ENCODE measurements at regions not wholly inside any gene's neighbourhood (a gene's known extent, or its start where the extent isn't known, plus 50 kb on each side); places are given as distances from the start of the nearest gene placed in this dataset.

DNA sequence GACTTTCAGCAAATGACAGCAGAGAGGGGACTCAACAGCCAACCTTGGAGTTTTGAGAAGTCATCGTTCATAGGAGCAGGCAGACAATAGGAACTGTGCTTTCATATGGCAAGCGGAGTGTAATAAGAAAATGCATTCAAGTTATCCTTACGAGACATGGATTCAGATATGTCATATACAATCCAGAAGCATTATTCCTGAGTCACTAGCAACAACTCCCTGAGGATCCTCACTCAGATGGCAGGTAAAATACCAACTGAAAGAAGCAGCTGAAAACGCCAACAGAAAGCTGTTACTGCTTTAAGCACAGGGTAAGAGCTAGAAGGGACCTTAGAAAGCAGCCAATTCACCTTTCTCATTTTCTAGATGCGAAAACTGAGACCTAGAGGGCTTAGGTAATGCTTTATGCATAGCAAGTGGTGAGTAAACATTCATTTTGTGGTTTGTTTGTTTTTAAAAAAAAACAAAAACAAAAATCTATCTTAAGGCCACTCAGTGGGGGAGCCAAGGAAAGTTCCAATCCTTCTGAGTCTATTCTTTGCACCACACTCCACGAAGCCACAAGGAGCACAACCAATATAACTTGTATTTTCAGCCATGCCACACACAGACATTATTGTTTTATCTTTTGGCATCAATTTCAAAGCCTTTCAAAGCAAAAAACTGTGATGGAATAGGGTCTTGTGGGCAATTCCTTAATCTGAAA, 89.1 kb upstream of the RIOK3 start:
- DNase-seq (ENCODE audit: low read depth in 1 of 2, low spot score in 1 of 2), result no peak
- Histone ChIP-seq H3K9me3 (no peaks in the 10 kb centered on the region), H3K27ac (no peak overlapping the region), H3K4me2 (no peak overlapping the region), H3K4me1 (no peaks in the 10 kb centered on the region), H3K4me3 (no peak overlapping the region)
- CTCF ChIA-PET, result no interaction called here
- POLR2A ChIA-PET, result no interaction called here
- FAIRE-seq, result no peak
- no peak for ATAC-seq
- WGBS (ENCODE audit: missing lambda C conversion rate), result 88% methylated on average over 6 of the region's 6 CpGs
- TF ChIP-seq NPAS2 (CRISPR knock-in tag; IDR thresholded peaks at IDR 0.05; ENCODE audit: borderline replicate concordance) (no peak), USF2 (IDR thresholded peaks at IDR 0.05) (no peak), KDM5A (IDR thresholded peaks at IDR 0.05) (no peak), NFE2L2 (conservative IDR thresholded peaks at IDR 0.05; ENCODE audit: low read length) (no peak), ZSCAN20 (CRISPR knock-in tag; IDR thresholded peaks at IDR 0.05) (no peak), MAFK (IDR thresholded peaks at IDR 0.05; ENCODE audit: partially characterized antibody) (no peak), RARB (CRISPR knock-in tag; IDR thresholded peaks at IDR 0.05) (no peak), RCOR1 (IDR thresholded peaks at IDR 0.05; ENCODE audit: low read depth, low read length) (no peak), FOXS1 (CRISPR knock-in tag; IDR thresholded peaks at IDR 0.05) (no peak), GATA3 (IDR thresholded peaks at IDR 0.05; ENCODE audit: borderline replicate concordance) (no peak), ZNF302 (CRISPR knock-in tag; IDR thresholded peaks at IDR 0.05) (no peak), MYC (IDR thresholded peaks at IDR 0.05; ENCODE audit: borderline replicate concordance, low read length) (no peak), HDAC2 (IDR thresholded peaks at IDR 0.05) (no peak)
- TF ChIP-seq, protein P1, sequence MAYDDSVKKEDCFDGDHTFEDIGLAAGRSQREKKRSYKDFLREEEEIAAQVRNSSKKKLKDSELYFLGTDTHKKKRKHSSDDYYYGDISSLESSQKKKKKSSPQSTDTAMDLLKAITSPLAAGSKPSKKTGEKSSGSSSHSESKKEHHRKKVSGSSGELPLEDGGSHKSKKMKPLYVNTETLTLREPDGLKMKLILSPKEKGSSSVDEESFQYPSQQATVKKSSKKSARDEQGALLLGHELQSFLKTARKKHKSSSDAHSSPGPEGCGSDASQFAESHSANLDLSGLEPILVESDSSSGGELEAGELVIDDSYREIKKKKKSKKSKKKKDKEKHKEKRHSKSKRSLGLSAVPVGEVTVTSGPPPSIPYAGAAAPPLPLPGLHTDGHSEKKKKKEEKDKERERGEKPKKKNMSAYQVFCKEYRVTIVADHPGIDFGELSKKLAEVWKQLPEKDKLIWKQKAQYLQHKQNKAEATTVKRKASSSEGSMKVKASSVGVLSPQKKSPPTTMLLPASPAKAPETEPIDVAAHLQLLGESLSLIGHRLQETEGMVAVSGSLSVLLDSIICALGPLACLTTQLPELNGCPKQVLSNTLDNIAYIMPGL (CRISPR knock-in tag; IDR thresholded peaks at IDR 0.05; ENCODE audit: borderline replicate concordance), result no peak
- TF ChIP-seq, protein P2, sequence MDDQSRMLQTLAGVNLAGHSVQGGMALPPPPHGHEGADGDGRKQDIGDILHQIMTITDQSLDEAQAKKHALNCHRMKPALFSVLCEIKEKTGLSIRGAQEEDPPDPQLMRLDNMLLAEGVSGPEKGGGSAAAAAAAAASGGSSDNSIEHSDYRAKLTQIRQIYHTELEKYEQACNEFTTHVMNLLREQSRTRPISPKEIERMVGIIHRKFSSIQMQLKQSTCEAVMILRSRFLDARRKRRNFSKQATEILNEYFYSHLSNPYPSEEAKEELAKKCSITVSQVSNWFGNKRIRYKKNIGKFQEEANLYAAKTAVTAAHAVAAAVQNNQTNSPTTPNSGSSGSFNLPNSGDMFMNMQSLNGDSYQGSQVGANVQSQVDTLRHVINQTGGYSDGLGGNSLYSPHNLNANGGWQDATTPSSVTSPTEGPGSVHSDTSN (IDR thresholded peaks at IDR 0.05), result no peak
- TF ChIP-seq, protein P3, sequence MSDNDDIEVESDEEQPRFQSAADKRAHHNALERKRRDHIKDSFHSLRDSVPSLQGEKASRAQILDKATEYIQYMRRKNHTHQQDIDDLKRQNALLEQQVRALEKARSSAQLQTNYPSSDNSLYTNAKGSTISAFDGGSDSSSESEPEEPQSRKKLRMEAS (IDR thresholded peaks at IDR 0.05), result no peak

GRCh38 chr18:23365602-23366001, 87.5 kb upstream of the RIOK3 start:
- ATAC-seq (no peak), FAIRE-seq (no peak), DNase-seq (ENCODE audit: low read depth in 1 of 2, low spot score in 1 of 2) (no peak)
- no peaks in the 10 kb centered on the region for H3K4me1 ChIP-seq
- 94% methylated on average over 2 of the region's 2 CpGs for WGBS (ENCODE audit: missing lambda C conversion rate)
- H3K9me3 ChIP-seq, result no peaks in the 10 kb centered on the region
- CTCF ChIA-PET, result interaction anchor here (1.0 kb wide), 1 partner anchor 10 kb away, joined by 4 read pairs; no protein-coding TSS in a partner anchor
- TF ChIP-seq FOSL2 (IDR thresholded peaks at IDR 0.05) (no peak), FOSL2 (CRISPR knock-in tag; IDR thresholded peaks at IDR 0.05) (no peak), POLR2AphosphoS2 (conservative IDR thresholded peaks at IDR 0.05; ENCODE audit: low read length) (no peak), MAFK (IDR thresholded peaks at IDR 0.05; ENCODE audit: partially characterized antibody) (no peak), EHMT2 (IDR thresholded peaks at IDR 0.05; ENCODE audit: low read depth) (no peak), SMC3 (IDR thresholded peaks at IDR 0.05) (no peak), FOXS1 (CRISPR knock-in tag; IDR thresholded peaks at IDR 0.05) (no peak), HES2 (IDR thresholded peaks at IDR 0.05) (no peak), TFCP2L1 (CRISPR knock-in tag; IDR thresholded peaks at IDR 0.05) (no peak), CTCF (IDR thresholded peaks at IDR 0.05) (no peak), JUN (IDR thresholded peaks at IDR 0.05) (no peak), POLR2A (IDR thresholded peaks at IDR 0.05; ENCODE audit: low read length) (no peak)
- TF ChIP-seq, protein P4, sequence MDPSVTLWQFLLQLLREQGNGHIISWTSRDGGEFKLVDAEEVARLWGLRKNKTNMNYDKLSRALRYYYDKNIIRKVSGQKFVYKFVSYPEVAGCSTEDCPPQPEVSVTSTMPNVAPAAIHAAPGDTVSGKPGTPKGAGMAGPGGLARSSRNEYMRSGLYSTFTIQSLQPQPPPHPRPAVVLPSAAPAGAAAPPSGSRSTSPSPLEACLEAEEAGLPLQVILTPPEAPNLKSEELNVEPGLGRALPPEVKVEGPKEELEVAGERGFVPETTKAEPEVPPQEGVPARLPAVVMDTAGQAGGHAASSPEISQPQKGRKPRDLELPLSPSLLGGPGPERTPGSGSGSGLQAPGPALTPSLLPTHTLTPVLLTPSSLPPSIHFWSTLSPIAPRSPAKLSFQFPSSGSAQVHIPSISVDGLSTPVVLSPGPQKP (IDR thresholded peaks at IDR 0.05; ENCODE audit: low read depth, low read length), result no peak
- TF ChIP-seq, protein P3 (IDR thresholded peaks at IDR 0.05), result no peak
- H3K27ac ChIP-seq, result no peak overlapping the region
- POLR2A ChIA-PET, result no interaction called here
- no peak overlapping the region for H3K4me3 ChIP-seq
- H3K4me2 ChIP-seq, result no peak overlapping the region

All from A549 (cell line).